GM18909 (cell line): ENCODE measurements at regions not wholly inside any gene's neighbourhood (a gene's known extent, or its start where the extent isn't known, plus 50 kb on each side); places are given as distances from the start of the nearest gene placed in this dataset.

ENCODE experiments used
- ATAC-seq: cut with Tn5 transposase; IDR thresholded peaks from one replicate; pipeline ENCODE4 v1.9.1; 2021; ENCODE audit warnings: mild to moderate bottlenecking; ENCODE audit not compliant: unreplicated experiment, poor library complexity

DNA sequence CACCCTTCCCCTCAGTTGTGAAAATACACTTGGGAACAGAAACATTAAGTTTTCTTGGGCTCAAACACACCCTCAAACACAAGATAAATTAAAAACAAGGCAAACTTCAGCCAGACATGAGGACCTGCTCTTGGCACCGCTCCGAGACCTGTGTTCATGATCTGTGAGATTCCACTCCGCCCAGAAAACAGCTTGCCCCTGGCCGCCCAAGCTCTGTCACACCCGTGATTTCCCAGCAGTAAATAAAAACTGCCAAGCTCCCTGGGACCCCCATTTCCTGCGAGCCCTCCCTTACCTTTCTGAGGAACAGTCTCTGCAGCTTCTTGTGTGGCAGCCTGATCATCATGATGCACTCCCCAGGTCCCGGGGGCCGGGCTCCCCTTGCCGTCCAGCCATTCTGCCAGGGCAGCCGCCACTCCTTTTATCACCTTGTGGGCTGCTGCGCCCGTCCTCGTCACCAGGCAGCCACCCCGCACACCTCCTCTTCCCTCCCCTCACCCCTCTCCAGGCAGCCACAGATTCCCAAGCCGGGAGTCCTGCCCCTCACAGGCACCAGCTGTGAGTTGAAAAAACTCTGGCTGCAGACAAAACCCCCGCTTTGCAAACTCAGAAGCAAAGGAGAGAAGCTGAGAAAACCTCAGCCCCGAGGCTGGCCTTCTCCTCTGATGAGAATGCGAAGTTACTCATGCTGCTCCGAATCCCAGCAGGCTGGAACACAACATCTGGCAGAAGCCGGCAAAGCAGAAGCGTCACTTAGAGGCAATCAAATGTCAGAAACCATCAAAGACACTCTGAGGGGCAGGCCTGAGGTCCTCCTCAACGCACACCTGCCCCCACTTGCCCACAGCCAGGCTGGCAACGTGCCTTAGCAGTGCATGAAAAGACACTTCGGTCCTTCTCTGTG is 130.4 kb upstream of the RPS6KA2 start:
- ATAC-seq: no peak

- no peak for ATAC-seq
Measured at GRCh38 chr6:166754218-166755030, 127.4 kb upstream of the RPS6KA2 start.

DNA sequence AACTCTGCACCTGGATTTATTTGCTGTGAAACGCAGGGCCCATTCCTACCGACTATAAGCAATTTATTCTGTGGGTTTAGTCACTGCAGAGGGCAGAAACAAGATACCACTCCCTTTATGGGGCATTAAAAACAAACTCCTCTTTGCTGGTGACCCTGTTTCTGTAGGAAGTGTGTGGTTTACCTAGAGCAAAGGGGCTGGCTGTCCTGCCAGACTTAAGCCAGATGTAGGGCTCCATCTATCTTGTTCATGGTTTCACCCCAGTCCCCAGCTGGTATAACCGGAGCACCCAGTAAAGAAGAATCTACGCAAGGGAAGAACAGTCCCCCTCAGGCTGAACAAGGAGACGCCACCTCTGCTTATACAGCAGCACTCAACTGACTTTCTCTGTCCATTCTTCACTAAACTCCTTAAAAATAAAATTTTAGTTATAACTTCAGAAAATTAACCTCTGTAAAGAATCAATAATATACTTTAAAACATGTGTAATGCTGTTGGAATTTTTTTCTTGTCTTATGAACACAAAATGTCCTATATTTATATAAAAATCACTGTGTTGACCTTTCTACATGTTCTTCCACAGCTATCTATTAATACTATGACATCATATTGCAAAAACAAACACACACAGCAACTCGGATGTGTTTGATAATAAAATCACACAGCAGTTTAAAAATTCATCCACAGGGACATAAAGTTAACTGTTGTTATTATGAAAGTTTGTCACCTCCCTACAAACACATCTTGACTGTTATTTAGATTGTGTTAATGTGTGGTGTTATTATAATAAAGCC is 126.1 kb upstream of the RPS6KA2 start:
- ATAC-seq: no peak

DNA sequence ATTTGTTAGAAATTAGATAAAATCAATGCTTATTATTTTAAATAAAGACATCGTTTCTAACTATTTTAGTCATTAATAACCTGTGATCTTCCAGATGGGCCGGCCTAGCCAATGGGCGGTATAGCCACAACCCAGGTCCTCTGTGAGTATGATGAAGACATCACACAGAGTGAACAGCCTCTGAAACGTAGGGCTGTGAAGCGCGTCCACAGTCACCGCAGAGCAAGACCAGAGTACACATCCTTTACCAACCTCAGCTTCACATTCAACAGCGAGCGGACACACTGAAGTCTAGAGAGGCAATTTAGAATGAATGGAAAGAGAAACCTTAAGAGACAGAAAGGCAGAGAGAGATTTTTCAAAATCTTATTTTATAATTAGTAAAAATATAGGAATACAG is 125.0 kb upstream of the RPS6KA2 start:
- ATAC-seq: peak; percentile 81

DNA sequence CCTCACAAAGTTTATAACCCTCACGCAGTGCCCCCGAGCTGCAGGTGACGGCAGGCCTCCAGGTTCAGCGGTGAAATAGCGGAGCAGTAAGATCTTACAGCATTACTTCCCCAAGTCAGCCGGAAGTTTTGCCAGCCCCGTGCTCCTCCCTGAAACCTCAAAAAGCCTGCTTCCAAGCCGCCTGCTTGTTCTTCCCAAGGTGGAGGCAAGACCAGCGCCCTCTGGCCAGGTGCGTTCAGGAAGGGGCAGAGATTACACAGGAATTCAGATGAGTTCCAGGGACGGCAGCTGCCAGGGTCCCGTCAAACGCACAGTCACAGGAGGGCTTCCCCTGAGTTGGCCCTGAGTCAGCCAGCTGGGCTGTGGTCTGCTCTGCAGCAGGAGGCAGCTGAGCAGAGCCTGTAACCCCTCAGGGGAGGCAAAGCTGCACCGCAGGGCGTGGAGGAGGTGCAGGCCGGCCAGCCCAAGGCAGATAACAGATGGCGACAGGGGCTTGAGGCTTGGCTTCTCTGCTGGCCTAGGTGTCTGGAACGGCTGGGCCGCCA is 124.1 kb upstream of the RPS6KA2 start:
- ATAC-seq: peak; percentile 90

DNA sequence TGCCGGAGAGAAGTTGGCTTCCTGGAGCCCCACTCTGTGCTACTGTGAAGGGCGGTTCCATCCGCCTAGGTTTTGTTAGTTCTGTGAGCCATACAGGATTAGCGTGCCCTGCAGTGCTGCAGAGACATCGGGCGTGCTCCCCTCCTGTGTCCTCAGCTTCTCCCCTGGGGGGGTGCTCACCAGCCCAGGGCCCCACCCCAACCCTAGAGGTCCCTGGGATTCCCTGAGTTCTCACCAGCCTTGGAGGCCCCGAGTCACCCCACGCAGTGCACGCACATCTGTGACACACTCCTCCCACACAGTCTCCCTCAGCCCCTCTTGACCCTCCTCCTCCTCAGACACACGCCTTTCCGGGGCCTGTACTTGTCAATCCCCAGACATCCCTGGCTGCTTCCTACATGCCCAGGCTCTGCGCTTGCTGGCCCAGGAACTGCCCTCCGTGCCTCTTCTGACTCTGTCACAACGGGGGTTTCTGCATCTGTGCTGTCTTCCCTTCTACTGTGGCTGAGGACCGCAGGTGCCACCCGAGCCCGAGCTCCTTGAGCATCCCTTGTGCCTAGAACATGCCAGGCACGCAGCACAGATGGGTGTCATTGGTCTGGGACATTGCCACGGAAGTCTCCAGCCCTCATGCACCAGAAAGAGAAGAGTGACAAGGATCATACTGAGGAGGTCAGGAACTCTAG is 123.2 kb upstream of the RPS6KA2 start:
- no peak for ATAC-seq

DNA sequence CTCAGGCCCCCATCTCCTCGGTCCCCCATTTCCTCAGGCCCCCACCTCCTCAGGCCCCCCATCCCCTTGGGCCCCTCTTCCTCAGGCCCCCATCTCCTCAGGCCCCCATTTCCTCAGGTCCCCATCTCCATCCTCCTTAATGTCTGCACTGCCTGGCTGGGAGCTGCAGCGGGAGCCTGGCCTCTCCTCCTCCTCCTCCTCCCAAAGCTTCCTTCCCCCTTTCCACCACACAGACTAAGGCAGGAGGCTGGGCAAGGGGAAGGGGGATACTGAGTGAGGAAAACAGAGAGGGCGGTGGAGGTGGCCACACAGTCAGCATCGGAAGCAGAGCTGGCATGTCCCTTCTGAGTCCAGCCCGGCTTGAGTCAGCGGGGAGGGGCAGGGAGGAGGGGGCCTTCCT is 122.6 kb upstream of the RPS6KA2 start:
- ATAC-seq: no peak

- ATAC-seq: no peak
Measured at GRCh38 chr6:166747644-166748595, 120.9 kb upstream of the RPS6KA2 start.

DNA sequence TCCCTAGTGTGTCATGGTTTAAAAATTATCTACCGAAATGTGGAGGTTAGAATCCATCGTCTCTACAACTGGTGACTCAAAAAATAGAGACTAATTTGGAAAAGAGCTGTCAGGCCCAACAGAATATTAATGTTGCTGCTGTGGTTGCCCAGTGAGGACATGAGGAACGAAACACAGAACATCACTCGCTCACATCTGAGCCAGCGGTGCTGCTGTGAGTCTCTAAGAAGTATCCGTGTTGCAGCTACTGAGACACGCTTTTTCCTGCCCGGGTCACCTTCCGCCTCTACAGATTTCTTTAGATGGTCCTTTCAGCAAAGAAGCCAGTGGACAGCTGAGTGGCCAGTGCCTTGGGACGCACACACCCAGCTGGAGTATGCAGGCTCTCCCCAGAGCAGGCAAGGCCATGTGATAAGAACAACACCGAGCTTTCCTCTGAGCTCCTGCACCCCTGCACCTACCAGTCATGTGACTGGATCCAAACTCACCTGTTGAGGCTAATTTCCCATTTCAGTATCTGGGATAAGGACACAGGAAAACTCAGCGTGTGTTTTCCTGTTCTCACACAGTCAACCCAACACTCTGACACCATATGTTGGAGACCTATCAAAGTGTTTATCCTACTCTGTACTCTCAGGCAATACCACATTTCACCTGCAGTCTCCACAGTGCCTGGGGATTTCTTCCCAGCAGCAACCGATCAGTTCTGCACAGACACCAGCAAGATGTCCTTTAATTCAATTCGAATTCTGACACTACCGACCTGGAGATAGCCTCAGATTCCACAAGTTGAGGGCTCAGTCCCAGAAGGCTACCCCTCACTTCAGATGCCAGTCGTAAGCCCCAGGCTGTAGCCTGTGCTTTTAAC is 119.0 kb upstream of the RPS6KA2 start:
- ATAC-seq: no peak

DNA sequence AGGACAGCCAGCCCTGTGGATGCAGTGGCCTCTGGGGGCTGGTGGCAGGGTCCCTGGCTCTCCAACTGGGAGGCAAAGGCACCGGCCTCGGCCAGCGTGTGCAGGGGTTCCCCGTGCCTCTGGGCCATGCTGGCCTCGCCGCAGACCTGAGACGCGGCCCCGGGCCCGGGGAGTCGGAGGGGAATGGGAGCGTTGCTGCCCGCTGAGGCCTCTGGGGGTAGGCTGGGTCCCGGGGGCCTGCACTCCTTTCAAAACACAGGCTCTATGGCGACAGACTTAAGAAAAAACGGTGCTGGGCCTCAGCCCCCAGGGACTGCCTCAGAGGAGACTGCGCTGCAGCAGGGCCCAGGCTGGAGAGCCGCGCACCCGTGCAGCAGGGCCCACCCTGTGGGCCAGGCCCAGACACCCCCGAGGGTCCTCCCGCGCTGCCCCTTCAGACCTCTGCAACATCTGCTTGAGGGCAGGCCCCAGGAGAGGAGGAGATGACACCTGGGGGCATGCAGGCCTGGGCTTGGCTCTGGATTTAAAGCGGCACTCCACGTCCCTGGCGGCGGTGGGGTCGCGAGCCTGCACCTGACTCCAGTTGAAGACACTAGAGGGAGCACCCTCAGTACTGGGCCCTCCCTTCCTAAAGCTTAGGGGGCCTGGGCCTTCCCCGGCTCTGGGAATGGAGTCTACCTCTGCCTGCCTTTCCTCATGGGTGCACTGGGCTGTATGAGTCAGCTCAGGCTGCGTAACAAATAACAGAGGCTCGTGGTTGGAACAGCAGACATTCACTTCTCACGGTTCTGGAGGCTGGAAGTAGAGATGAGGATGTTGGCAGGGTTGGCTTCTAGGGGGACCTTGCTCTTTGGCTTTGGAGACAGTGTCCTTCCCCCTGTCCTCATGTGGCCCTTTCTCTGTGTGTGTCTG is 117.4 kb upstream of the RPS6KA2 start:
- ATAC-seq: no peak

- no peak for ATAC-seq
Measured at GRCh38 chr6:166743406-166744222, 116.6 kb upstream of the RPS6KA2 start.

GRCh38 chr6:166742981-166743380 is 115.9 kb upstream of the RPS6KA2 start:
- no peak for ATAC-seq

DNA sequence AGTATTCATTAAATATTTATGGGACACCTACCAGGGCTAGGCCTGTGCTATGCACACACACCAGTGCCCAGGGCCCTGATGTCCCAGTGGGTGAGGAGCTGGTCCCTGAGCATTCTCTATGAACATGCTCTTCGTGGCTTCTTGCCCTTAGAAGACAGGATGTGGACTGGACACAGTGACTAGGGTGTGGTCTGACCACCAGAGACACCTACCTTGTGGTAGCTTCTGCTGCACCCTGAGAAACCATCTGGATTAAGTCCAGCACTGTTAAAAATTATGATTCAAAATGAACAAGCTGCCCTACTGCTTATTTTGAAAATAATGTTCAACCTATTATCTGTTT is 112.9 kb upstream of the RPS6KA2 start:
- ATAC-seq: no peak

GRCh38 chr6:166739117-166739975 is 112.3 kb upstream of the RPS6KA2 start:
- ATAC-seq: no peak
